SH-SY5Y (cell line): ENCODE measurements at regions not wholly inside any gene's neighbourhood (a gene's known extent, or its start where the extent isn't known, plus 50 kb on each side); places are given as distances from the start of the nearest gene placed in this dataset.

Experiments used
- GATA2 ChIP-seq: IDR thresholded peaks from 2 replicates; pipeline ENCODE4 v1.6.1; 2011; ENCODE audit warnings: mild to moderate bottlenecking, low read depth, low read length
- GATA3 ChIP-seq: IDR thresholded peaks from 2 replicates; pipeline ENCODE4 v1.6.1; 2011; ENCODE audit warnings: low read depth, mild to moderate bottlenecking, low read length, moderate library complexity

- TF ChIP-seq GATA3 (no peak), GATA2 (no peak)
Measured at GRCh38 chr14:83289390-83289789, 1755.7 kb upstream of the SEL1L start.
